ENCODE measurements at regions not wholly inside any gene's neighbourhood (a gene's known extent, or its start where the extent isn't known, plus 50 kb on each side); places are given as distances from the start of the nearest gene placed in this dataset.

GRCh38 chr14:25895740-25896139, 702.1 kb downstream of the NOVA1 start:
- TF ChIP-seq CTCF (conservative IDR thresholded peaks at IDR 0.05; ENCODE audit: low read depth, low read length) (no peak), EZH2 (IDR thresholded peaks at IDR 0.05; ENCODE audit: low read length, unreplicated experiment) (no peak)
